Panc1 (cell line): ENCODE measurements at regions not wholly inside any gene's neighbourhood (a gene's known extent, or its start where the extent isn't known, plus 50 kb on each side); places are given as distances from the start of the nearest gene placed in this dataset.

Experiments used
- CTCF ChIP-seq: fragments of 450-650 bp; IDR thresholded peaks from 2 replicates; pipeline ENCODE4 v1.5.1; 2017; ENCODE audit warnings: mild to moderate bottlenecking
- POLR2AphosphoS5 ChIP-seq: IDR thresholded peaks from 2 replicates; pipeline ENCODE4 v1.6.1; 2012; ENCODE audit warnings: mild to moderate bottlenecking, low read depth, low read length, moderate library complexity

GRCh38 chr12:14171106-14171505 lies 189.7 kb upstream of the GRIN2B start:
- no peak for TF ChIP-seq POLR2AphosphoS5
- no peak for TF ChIP-seq CTCF
